HepG2 (cell line): ENCODE measurements at regions not wholly inside any gene's neighbourhood (a gene's known extent, or its start where the extent isn't known, plus 50 kb on each side); places are given as distances from the start of the nearest gene placed in this dataset.

Experiments used
- ESRRA ChIP-seq: sonication (generic); formaldehyde crosslinking; IDR thresholded peaks from 2 replicates; pipeline ENCODE4 v1.5.1; 2020; ENCODE audit warnings: mild to moderate bottlenecking, low read depth, missing genetic modification reagents
- EZH2 ChIP-seq: conservative IDR thresholded peaks from 2 replicates; pipeline ENCODE4 v1.6.1; 2012; ENCODE audit warnings: mild to moderate bottlenecking, low read depth, low read length, moderate library complexity
- HDAC6 ChIP-seq: fragments of 200-600 bp; sonication (generic); IDR thresholded peaks from 2 replicates; pipeline ENCODE4 v1.7.0; 2017; ENCODE audit warnings: mild to moderate bottlenecking, antibody characterized with exemption, low read length, low read depth
- HIVEP1 ChIP-seq: sonication (generic); formaldehyde crosslinking; IDR thresholded peaks from 2 replicates; pipeline ENCODE4 v1.4.0; 2020; ENCODE audit warnings: mild to moderate bottlenecking, missing genetic modification reagents
- POLR2A ChIP-seq, 2 experiments: IDR thresholded peaks; 2 replicates each; pipeline ENCODE4 v1.6.1; 2011; ENCODE audit warnings: low read depth in 2 of 2, low read length in 2 of 2, mild to moderate bottlenecking in 1 of 2, moderate library complexity in 1 of 2; ENCODE audit not compliant: insufficient read depth in 1 of 2
- SIN3A ChIP-seq: IDR thresholded peaks from 2 replicates; pipeline ENCODE4 v1.6.1; 2011; ENCODE audit warnings: low read depth, mild to moderate bottlenecking, control low read depth, low read length, borderline replicate concordance
- TAF1 ChIP-seq: sonication (generic); formaldehyde crosslinking; IDR thresholded peaks from 2 replicates; pipeline ENCODE4 v1.4.0; 2020; ENCODE audit warnings: missing genetic modification reagents
- TCF7L2 ChIP-seq: IDR thresholded peaks from 2 replicates; pipeline ENCODE4 v1.6.1; 2011; ENCODE audit warnings: mild to moderate bottlenecking, low read depth, low read length, moderate library complexity
- ZBTB7A ChIP-seq: sonication (generic); formaldehyde crosslinking; IDR thresholded peaks from 2 replicates; pipeline ENCODE4 v1.8.0; 2022; ENCODE audit warnings: mild to moderate bottlenecking, missing genetic modification reagents
- ZNF274 ChIP-seq: sonication (generic); formaldehyde crosslinking; IDR thresholded peaks from 2 replicates; pipeline ENCODE4 v1.5.1; 2020; ENCODE audit warnings: mild to moderate bottlenecking, missing genetic modification reagents
- TF ChIP-seq, protein P1 (sequence below): sonication (generic); formaldehyde crosslinking; IDR thresholded peaks from 2 replicates; pipeline ENCODE4 v1.5.0; 2020; ENCODE audit warnings: mild to moderate bottlenecking, missing genetic modification reagents, moderate library complexity
- TF ChIP-seq, protein P2 (sequence below): IDR thresholded peaks from 2 replicates; pipeline ENCODE4 v1.6.1; 2012; ENCODE audit warnings: inconsistent platforms

- TF ChIP-seq, protein P1, sequence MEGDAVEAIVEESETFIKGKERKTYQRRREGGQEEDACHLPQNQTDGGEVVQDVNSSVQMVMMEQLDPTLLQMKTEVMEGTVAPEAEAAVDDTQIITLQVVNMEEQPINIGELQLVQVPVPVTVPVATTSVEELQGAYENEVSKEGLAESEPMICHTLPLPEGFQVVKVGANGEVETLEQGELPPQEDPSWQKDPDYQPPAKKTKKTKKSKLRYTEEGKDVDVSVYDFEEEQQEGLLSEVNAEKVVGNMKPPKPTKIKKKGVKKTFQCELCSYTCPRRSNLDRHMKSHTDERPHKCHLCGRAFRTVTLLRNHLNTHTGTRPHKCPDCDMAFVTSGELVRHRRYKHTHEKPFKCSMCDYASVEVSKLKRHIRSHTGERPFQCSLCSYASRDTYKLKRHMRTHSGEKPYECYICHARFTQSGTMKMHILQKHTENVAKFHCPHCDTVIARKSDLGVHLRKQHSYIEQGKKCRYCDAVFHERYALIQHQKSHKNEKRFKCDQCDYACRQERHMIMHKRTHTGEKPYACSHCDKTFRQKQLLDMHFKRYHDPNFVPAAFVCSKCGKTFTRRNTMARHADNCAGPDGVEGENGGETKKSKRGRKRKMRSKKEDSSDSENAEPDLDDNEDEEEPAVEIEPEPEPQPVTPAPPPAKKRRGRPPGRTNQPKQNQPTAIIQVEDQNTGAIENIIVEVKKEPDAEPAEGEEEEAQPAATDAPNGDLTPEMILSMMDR (CRISPR knock-in tag) = no peak
- TF ChIP-seq ZNF274 (CRISPR knock-in tag) (no peak), SIN3A (no peak), TCF7L2 (no peak), ZBTB7A (CRISPR knock-in tag) (no peak), POLR2A (IDR thresholded peaks at IDR 0.05; ENCODE audit: insufficient read depth in 1 of 2, low read depth in 2 of 2, low read length in 2 of 2) (no peak), HIVEP1 (no peak), ESRRA (CRISPR knock-in tag) (no peak), EZH2 (no peak), HDAC6 (no peak), TAF1 (no peak)
- TF ChIP-seq, protein P2, sequence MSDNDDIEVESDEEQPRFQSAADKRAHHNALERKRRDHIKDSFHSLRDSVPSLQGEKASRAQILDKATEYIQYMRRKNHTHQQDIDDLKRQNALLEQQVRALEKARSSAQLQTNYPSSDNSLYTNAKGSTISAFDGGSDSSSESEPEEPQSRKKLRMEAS = no peak
These were observed 376.8 kb downstream of the PCNX1 start for GRCh38 chr14:71284048-71284447.
